GM19035 (cell line): ENCODE measurements at regions not wholly inside any gene's neighbourhood (a gene's known extent, or its start where the extent isn't known, plus 50 kb on each side); places are given as distances from the start of the nearest gene placed in this dataset.
"Not testable (repeated sequence)": the region's sequence is repeated elsewhere in the genome, so short reads cannot be mapped to it uniquely, and the experiment has no call there.

Experiments
- ATAC-seq: cut with Tn5 transposase; IDR thresholded peaks from one replicate; pipeline ENCODE4 v1.9.1; 2021; ENCODE audit not compliant: unreplicated experiment

- no peak for ATAC-seq
Observed at GRCh38 chr1:105483436-105483835, 1573.0 kb upstream of the PRMT6 start.

DNA sequence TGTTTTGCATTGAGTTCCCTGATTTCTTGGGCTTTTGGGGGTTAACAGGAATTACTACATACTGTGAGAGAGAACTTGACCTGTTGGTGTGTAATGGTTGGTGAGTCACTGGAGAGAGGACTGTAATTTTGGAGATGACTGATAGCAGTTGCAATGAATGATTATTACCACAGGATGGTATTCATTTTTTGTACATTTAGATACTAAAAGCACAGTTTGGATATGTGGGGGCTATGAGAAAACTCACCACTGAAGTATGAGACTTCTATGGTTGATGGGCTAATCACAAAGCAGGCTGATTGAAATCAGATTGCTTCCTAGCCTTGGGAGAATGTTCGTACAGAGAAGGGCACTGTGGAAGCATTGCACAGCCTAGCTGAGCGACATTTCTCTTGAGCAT, 1571.3 kb upstream of the PRMT6 start:
- no peak for ATAC-seq

GRCh38 chr1:105492921-105493320, 1563.6 kb upstream of the PRMT6 start:
- ATAC-seq: no peak

- no peak for ATAC-seq
Observed at GRCh38 chr1:105516068-105516467, 1540.4 kb upstream of the PRMT6 start.

- no peak for ATAC-seq
Observed at GRCh38 chr1:105533996-105534395, 1522.5 kb upstream of the PRMT6 start.

GRCh38 chr1:105544475-105544874, 1512.0 kb upstream of the PRMT6 start:
- no peak for ATAC-seq

GRCh38 chr1:105556266-105556665, 1500.2 kb upstream of the PRMT6 start:
- ATAC-seq: no peak

DNA sequence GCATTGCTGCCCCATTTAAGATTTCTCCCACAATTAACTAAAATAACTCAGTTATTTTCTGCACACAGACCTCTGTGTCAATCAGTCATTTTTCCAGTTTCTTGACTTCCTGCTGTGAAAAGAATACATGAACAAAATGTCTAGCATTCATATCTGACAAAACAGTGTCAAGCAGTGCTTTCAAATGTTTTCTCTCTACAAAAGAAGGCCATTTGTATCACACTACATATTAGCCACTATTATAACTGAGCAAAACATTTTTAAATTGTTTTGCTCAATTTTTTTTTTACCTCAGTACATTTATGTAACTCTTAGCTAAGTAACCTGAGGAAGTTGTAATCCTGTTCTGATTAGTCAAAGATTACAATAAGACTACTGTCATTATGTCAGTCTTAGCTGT, 1498.5 kb upstream of the PRMT6 start:
- no peak for ATAC-seq

DNA sequence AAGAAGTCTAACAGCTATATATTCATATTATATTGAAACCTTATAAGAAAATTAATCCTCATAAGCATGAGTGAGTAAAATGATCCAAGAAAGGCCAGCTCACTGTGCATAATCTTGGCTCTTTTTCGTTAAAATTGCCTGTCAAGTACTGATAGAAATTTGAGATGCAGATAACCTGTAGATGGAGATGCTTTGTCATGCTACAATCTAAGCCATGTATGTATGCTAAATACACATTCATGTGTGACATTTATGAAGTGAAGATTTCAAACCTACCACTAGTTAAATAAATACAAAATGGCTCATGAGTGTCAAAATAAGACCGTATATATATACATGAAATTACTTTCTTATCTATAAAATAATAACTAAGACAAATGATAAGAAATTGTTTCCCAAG, 1491.5 kb upstream of the PRMT6 start:
- ATAC-seq: no peak

- ATAC-seq: no peak
Observed at GRCh38 chr1:105585791-105586190, 1470.7 kb upstream of the PRMT6 start.

GRCh38 chr1:105591681-105592080, 1464.8 kb upstream of the PRMT6 start:
- ATAC-seq: no peak

- ATAC-seq: no peak
Observed at GRCh38 chr1:105608713-105609112, 1447.8 kb upstream of the PRMT6 start.

DNA sequence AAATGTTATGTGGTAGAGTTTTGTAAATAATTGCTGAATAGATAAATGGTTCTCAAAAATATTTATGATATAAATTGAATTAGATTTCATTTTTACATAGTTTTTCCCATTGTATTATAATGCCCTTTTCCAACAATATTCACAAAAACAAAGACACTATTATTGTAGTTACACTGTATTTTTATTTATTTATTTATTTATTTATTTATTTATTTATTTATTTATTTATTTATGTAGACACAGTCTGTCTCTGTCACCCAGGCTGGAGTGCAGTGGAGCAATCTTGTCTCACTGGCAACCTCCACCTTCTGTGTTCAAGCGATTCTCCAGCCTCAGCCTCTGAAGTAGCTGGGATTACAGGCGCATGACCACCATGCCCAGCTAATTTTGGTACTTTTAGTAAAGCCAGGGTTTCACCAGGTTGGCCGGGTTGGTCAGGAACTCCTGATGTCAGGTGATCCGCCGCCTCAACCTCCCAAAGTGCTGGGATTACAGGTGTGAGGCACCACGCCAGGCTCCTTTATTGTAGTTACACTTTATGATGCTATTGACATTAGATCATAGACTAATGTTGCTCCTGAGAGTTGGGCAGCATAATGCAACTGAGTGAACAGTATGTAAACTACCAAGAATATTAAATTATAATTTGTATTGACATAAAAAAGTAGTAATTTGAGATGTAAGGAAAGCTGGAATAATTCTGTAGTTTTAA, 1430.0 kb upstream of the PRMT6 start:
- ATAC-seq: no peak

GRCh38 chr1:105631153-105631744, 1425.2 kb upstream of the PRMT6 start:
- not testable (repeated sequence) for ATAC-seq

- no peak for ATAC-seq
Observed at GRCh38 chr1:105632342-105633196, 1423.9 kb upstream of the PRMT6 start.

DNA sequence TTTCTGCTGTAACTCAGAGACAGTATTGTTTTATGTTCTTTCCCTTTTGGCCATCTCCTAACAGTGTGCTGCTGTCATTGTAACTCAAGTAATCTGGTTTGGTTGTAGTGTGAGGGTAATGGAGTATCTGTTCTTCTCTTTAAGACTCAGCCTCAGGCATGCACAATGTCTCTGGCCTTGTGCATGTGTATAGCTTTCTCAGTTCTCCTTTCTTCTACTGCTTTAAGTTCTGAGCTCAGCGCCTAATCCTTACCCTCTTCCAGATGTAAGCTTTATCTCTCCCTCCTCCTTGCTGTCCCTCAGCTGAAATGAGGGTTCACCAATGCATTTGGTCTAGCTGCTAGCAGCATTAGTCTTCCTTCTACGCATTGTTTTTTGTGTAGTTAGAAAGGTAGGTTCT, 1420.4 kb upstream of the PRMT6 start:
- ATAC-seq: no peak

DNA sequence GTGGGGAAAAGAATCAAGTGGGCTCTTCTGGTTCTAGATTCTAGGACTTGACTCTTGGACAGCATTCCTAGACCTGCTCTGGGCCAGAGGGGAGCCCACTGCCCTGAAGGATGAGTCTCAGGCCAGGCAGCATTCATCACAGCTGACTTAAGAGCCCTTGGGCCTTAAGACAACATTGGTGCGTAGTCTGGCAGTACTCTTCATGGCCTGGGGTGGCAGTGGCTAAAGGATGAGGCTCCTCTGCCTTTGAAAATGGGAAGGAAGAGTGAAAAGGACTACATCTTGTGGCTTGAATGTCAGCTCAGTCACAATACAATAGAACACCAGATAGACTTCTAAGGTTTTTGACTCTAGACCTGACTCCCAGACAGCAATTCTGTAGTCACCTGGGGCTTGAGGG, 1415.1 kb upstream of the PRMT6 start:
- ATAC-seq: no peak

- ATAC-seq: no peak
Observed at GRCh38 chr1:105652109-105652508, 1404.4 kb upstream of the PRMT6 start.

DNA sequence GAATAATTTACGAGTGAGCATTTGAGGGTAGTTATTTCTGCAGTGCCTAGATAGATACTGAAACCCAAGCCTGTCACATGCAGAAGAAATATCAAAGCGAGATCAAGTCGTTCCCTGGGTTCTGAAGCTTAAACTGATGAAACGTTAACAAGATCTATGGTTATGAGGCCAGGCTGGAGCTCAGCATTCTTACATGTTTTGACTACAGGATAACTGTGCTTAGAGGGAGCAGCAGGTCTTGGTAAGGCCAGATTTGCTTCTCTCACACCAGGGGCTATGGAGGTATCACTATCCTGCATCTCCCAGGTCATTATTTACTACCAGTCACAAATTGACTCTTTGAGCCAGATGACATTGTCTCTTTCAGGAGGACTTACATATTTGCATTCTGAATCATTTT, 1401.4 kb upstream of the PRMT6 start:
- ATAC-seq: no peak

DNA sequence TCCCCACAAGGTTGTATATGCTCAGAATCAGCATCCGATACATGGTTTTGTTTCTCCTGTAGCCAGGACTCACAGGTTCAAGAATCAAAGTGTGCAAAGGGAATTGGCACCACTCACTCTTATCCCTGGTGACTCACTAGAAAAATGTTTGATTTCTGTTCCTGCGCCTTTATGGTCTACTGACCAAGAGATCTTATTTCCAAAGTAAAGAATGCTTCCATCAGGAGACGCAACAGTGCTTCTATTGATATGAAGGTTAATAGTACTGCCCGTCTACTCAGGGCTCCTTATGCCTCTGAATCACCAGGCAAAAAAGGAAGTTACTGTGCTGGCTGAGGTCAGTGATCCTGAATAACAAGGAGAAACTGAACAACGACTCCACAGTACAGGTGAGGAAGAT, 1392.0 kb upstream of the PRMT6 start:
- no peak for ATAC-seq

DNA sequence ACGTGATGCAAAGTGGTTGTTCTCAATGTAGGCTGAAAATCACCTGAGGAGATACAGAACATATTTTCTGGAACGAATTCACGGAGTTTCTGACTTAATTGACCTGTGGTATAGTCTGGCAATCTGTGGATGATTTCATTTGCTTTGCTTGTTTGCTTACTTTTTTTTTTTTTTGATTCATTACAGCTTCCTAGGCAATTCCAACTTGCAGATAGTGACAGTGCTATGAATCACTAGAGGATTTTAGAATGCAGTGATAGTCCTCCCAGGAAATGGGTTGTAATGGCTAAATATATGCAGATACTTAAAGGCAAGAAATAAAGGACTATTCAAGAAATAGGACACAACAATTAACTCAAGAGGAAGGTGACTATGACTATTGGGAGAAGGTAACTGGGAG, 1378.1 kb upstream of the PRMT6 start:
- ATAC-seq: no peak

- ATAC-seq: no peak
Observed at GRCh38 chr1:105684714-105685113, 1371.8 kb upstream of the PRMT6 start.
